ENCODE measurements at regions not wholly inside any gene's neighbourhood (a gene's known extent, or its start where the extent isn't known, plus 50 kb on each side); places are given as distances from the start of the nearest gene placed in this dataset.

DNA sequence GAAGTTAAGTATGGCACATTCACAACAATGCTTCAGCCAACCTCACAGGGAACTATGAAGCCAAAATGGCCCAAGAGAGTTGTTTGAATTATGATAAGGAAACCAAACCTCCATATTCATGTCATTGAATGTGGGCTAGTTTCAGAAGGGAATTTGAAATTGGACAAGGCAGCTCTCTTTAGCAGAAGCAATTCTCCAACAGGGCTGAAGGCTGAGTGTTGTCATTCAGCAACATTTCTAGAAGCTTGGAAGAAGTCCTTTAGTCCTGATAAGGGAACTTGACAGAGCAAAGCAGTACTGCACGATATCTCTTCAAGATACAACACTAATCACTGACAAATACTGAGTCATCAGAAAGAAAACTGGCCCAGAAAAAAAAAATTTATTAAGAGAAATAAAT, 115.4 kb downstream of the SLC25A46 start:
- Histone ChIP-seq H3K27ac (ENCODE audit: low read depth in 1 of 2, low read length in 2 of 2) (no peak overlapping the region), H4K20me1 (ENCODE audit: insufficient read depth, low read length) (no peaks in the 10 kb centered on the region), H3K4me1 (ENCODE audit: control insufficient read depth in 1 of 2, insufficient read depth in 2 of 2, low read length in 2 of 2) (no peaks in the 10 kb centered on the region), H3K9ac (ENCODE audit: insufficient read depth, low read length, poor library complexity, severe bottlenecking) (no peak overlapping the region), H2AFZ (ENCODE audit: insufficient read depth, low read depth, low read length, poor library complexity, severe bottlenecking) (no peak overlapping the region), H3K4me3 (replicated peaks in 1 of 3; ENCODE audit: low read depth in 2 of 3, low read length in 3 of 3) (no peak overlapping the region), H3K4me2 (replicated peaks; ENCODE audit: extremely low read depth, low read length, poor library complexity, severe bottlenecking) (no peak overlapping the region), H3K27me3 (ENCODE audit: control insufficient read depth in 2 of 2, insufficient read depth in 2 of 2, low read length in 2 of 2) (no peaks in the 10 kb centered on the region), H3K79me2 (ENCODE audit: insufficient read depth, low read length) (no peaks in the 10 kb centered on the region), H3K36me3 (replicated peaks in 1 of 2; ENCODE audit: control insufficient read depth in 1 of 2, insufficient read depth in 2 of 2, low read length in 2 of 2) (no peaks in the 10 kb centered on the region), H3K9me3 (replicated peaks in 1 of 2; ENCODE audit: control insufficient read depth in 1 of 2, insufficient read depth in 1 of 2, low read length in 2 of 2) (peaks cover 0 to 12% of the 10 kb centered on the region in 2 donors)
- no peak for DNase-seq
- peaks cover 2 to 12% (median 5%) of the 10 kb centered on the region in 7 donors for H3K9me3 Mint-ChIP-seq
- H3K4me1 Mint-ChIP-seq, result no peaks in the 10 kb centered on the region
- H3K4me3 Mint-ChIP-seq, result no peak overlapping the region
- H3K27ac Mint-ChIP-seq, result no peak overlapping the region
- intact Hi-C loops (cut with micrococcal nuclease), result no loop called here
- H3K27me3 Mint-ChIP-seq (ENCODE audit: low read depth in 3 of 3), result peaks cover 0 to 2% (median 0%) of the 10 kb centered on the region in 3 donors
- no CpG with 5 or more reads among the region's 1 CpG for WGBS (ENCODE audit: insufficient coverage)
- H3K36me3 Mint-ChIP-seq, result no peaks in the 10 kb centered on the region
- TF ChIP-seq CTCF (IDR thresholded peaks at IDR 0.05), result no peak

GRCh38 chr5:110855961-110856360, 117.2 kb downstream of the SLC25A46 start:
- Mint-ChIP-seq H3K4me1 (no peaks in the 10 kb centered on the region), H3K27me3 (ENCODE audit: low read depth in 3 of 3) (peaks cover 0 to 2% (median 0%) of the 10 kb centered on the region in 3 donors), H3K9me3 (peaks cover 0 to 16% (median 4%) of the 10 kb centered on the region in 7 donors), H3K36me3 (no peaks in the 10 kb centered on the region), H3K4me3 (no peak overlapping the region), H3K27ac (no peak overlapping the region)
- WGBS (ENCODE audit: insufficient coverage), result no CpG with 5 or more reads among the region's 1 CpG
- H3K9me3 ChIP-seq (replicated peaks in 1 of 2; ENCODE audit: control insufficient read depth in 1 of 2, insufficient read depth in 1 of 2, low read length in 2 of 2), result peaks cover 0 to 11% of the 10 kb centered on the region in 2 donors
- no peak for DNase-seq
- intact Hi-C loops (cut with micrococcal nuclease), result no loop called here
- no peaks in the 10 kb centered on the region for H3K27me3 ChIP-seq (ENCODE audit: control insufficient read depth in 2 of 2, insufficient read depth in 2 of 2, low read length in 2 of 2)
- no peak overlapping the region for H3K9ac ChIP-seq (ENCODE audit: insufficient read depth, low read length, poor library complexity, severe bottlenecking)
- no peak overlapping the region for H3K4me2 ChIP-seq (replicated peaks; ENCODE audit: extremely low read depth, low read length, poor library complexity, severe bottlenecking)
- H3K4me3 ChIP-seq (replicated peaks in 1 of 3; ENCODE audit: low read depth in 2 of 3, low read length in 3 of 3), result no peak overlapping the region
- no peaks in the 10 kb centered on the region for H3K79me2 ChIP-seq (ENCODE audit: insufficient read depth, low read length)
- no peak overlapping the region for H2AFZ ChIP-seq (ENCODE audit: insufficient read depth, low read depth, low read length, poor library complexity, severe bottlenecking)
- no peaks in the 10 kb centered on the region for H3K36me3 ChIP-seq (replicated peaks in 1 of 2; ENCODE audit: control insufficient read depth in 1 of 2, insufficient read depth in 2 of 2, low read length in 2 of 2)
- no peak for TF ChIP-seq CTCF (IDR thresholded peaks at IDR 0.05)
- no peaks in the 10 kb centered on the region for H3K4me1 ChIP-seq (ENCODE audit: control insufficient read depth in 1 of 2, insufficient read depth in 2 of 2, low read length in 2 of 2)
- no peaks in the 10 kb centered on the region for H4K20me1 ChIP-seq (ENCODE audit: insufficient read depth, low read length)
- H3K27ac ChIP-seq (ENCODE audit: low read depth in 1 of 2, low read length in 2 of 2), result no peak overlapping the region

Data from CD14-positive monocyte (primary cell).